GM18499 (cell line): ENCODE measurements at regions not wholly inside any gene's neighbourhood (a gene's known extent, or its start where the extent isn't known, plus 50 kb on each side); places are given as distances from the start of the nearest gene placed in this dataset.
"Not testable (repeated sequence)": the region's sequence is repeated elsewhere in the genome, so short reads cannot be mapped to it uniquely, and the experiment has no call there.

Experiments
- ATAC-seq: cut with Tn5 transposase; IDR thresholded peaks from one replicate; pipeline ENCODE4 v1.9.1; 2021; ENCODE audit warnings: moderate number of reproducible peaks; ENCODE audit not compliant: insufficient read depth, unreplicated experiment

DNA sequence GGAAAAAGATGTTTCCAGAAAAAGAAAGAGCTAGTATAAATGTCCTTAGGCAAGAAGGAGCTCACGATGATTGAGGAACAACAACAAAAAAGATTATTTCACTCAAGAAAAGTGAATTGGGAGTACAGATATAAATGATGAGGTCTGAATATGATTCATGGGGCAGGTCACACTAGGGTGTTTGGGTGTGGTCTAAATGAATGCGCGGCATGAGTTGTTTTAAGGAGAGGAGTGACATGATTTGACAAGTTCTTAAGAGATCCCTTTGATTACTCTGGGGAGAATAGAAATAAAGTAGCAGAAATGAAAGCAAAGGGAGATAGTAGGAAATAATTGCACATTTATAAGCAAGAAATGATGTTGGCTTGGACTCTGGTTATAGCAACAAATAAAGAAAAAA, 59.3 kb downstream of the NUTM2D start:
- ATAC-seq, result not testable (repeated sequence)

DNA sequence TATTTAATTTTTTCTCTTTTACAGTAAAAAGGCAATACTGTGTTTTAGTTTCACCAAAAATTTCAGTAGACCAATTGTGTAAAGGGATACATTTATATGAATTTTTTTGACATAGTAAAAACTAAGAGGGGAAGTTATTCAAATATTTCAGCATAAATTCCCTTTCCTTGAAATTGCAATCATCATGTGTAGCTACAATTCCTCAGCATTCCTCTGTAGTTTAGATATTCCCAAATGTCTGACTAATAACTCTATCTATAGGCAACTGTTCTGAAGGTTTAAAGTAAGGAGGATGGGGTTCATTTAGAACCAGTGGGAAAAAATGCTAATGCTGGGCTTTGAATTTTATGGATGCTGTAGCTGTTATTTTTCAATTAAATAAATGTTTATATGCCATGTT, 65.1 kb downstream of the NUTM2D start:
- ATAC-seq, result not testable (repeated sequence)

DNA sequence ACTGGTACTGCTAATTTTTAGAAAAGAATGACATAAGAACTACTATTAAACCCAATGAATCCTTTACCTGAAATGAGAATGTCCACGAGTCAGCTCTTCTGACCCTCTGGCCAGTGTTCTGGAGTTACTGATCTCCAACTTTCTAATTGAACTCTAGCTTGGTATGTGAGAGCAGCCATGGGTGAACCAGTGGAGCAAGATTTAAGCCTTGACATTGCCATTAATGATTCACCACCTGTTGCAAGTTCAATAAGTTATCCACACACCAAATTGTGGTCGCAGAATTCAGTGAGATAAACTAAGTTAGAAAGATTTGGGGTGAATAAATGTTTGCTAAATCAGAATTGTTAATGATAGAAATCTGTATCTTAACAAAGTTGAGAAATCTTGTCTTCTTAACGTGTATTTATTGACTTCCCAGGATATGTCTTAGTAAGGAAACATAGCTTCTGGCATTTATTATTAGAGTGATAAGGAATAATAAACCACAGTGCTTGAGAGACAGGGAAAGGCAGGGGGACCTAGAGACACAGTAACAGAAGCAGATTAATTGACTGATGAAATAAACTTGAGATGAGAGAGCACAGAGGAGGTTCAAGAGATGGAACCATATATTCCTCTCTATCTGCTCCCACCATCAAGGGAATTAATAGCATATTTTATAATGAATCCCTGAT, 67.3 kb downstream of the NUTM2D start:
- not testable (repeated sequence) for ATAC-seq

DNA sequence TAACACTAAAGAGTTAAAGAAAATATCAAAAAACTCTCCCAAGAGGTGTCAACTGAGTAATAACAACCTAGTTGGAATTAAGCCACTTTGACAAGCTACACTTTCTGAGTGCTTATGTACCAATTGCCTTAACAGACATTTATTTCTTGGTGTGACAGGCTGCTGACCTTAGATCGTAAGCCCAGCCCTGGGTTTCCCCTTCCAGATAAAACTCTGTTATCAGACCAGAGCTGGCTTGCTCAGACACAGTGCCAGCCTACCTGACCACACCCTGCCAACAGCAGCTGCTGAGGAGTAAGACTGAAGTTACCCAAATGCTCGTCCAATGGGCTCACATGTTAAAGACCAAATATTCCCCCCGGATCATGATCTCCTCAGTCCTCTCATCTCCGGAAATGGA, 70.9 kb upstream of the MINPP1 start:
- ATAC-seq, result not testable (repeated sequence)

DNA sequence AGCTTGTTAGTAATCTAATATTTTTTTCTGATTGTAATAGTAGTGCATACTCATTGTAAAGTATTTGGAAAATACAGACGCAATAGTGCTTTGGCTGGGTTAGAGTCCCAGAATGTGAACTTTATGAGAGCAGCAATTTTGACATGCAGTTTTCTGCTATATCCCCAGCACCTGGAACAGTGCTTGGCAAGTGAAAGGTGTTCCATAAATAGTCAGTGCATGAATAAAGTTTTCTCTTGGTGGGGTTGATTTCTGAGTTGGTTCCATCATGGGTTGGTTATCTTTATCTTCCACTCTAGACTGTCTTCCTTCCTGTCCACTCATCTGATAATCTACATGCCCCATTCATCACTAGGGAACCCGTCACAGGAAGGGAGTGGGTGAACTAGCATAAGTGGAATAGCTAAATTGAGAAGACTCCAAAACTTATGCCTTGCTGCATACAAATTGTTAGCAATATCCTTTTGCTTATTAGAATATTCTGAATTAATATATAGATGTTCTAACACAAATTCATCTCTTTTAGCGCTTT, 69.3 kb upstream of the MINPP1 start:
- not testable (repeated sequence) for ATAC-seq

DNA sequence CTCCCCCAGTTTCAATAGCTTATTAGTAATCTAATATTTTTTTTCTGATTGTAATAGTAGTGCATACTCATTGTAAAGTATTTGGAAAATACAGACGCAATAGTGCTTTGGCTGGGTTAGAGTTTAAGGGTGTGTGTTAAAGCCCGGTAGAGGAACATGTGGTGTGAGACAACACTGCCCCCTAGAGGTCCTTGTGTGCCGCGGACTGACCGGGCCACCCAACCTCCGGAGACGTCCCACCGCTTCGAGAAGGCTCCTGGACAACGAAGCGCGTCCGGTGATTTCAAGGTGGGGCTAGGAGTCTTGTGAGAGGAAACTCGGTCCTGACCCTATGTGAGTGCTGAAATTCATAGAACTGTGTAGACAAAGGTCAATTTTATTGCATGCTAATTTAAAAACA, 68.6 kb upstream of the MINPP1 start:
- ATAC-seq, result peak; percentile 52

DNA sequence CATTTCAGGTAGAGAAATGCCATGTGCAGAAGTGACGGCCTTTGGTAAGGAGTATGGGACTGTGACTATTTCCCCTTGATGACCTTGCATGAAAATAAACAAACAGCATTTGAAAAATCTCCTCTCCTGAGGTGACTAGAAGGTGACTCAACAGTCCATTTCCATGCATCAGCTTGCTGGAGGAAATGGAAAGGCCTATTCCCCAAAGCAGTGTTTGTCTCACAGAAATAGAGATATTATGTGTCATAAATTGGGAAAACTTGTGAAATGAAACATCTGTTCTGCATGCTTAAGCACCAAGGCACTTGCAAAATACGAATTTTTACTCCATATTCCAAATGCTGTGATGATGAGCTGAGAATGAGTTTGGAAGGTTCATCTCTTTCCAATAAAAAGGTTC, 67.2 kb upstream of the MINPP1 start:
- not testable (repeated sequence) for ATAC-seq
